Caco-2 (cell line): ENCODE measurements at regions not wholly inside any gene's neighbourhood (a gene's known extent, or its start where the extent isn't known, plus 50 kb on each side); places are given as distances from the start of the nearest gene placed in this dataset.

Source experiments
- BruUV-seq: library from RNA; stranded (reverse); fragments of 400-500 nt; replicated peaks from 2 replicates; lab custom pipeline; 2021; lab: Mats Ljungman, UMichigan
- CTCF ChIA-PET: fragments of 300-600 bp; sonication (Branson Sonifier 250); formaldehyde crosslinking; loops from one replicate; lab custom pipeline; 2022; ENCODE audit warnings: antibody characterized with exemption; lab: Charles Lee
- POLR2A ChIA-PET: fragments of 300-600 bp; sonication (Branson Sonifier 250); formaldehyde crosslinking; loops from one replicate; lab custom pipeline; 2022; ENCODE audit warnings: antibody characterized with exemption; lab: Charles Lee
- DNase-seq, 2 experiments: peaks; one replicate each; pipeline versions ENCODE4 v3.0.0 to v3.0.0-alpha.2; 2020 to 2022
- H3K27me3 ChIP-seq: replicated peaks from 2 replicates; pipeline ENCODE4 v1.6.0; 2011; ENCODE audit warnings: low read length; ENCODE audit not compliant: control insufficient read depth, insufficient read depth
- H3K36me3 ChIP-seq: 2 replicates; pipeline ENCODE4 v1.5.1; 2011; ENCODE audit warnings: low read length; ENCODE audit not compliant: control insufficient read depth, insufficient read depth
- H3K4me1 ChIP-seq: fragments of 250-450 bp; sonication (Bioruptor Pico); 2 replicates; pipeline ENCODE4 v1.5.1; 2020; ENCODE audit warnings: mild to moderate bottlenecking
- H3K4me3 ChIP-seq: 2 replicates; pipeline ENCODE4 v1.5.1; 2011; ENCODE audit warnings: low read depth, mild to moderate bottlenecking, control low read depth, low read length
- H3K9me3 ChIP-seq: fragments of 250-450 bp; sonication (Bioruptor Pico); 2 replicates; pipeline ENCODE4 v1.5.1; 2020; ENCODE audit warnings: mild to moderate bottlenecking, moderate library complexity
- H3K27ac Mint-ChIP-seq: one replicate; pipeline ENCODE4 v1.8.0; 2022; ENCODE audit warnings: mixed read lengths; ENCODE audit not compliant: unreplicated experiment
- H3K27me3 Mint-ChIP-seq: one replicate; pipeline ENCODE4 v1.8.0; 2022; ENCODE audit warnings: mixed read lengths; ENCODE audit not compliant: insufficient read depth, unreplicated experiment
- H3K36me3 Mint-ChIP-seq: one replicate; pipeline ENCODE4 v1.8.0; 2022; ENCODE audit warnings: mild to moderate bottlenecking, mixed read lengths; ENCODE audit not compliant: insufficient read depth, unreplicated experiment
- H3K4me1 Mint-ChIP-seq: one replicate; pipeline ENCODE4 v1.8.0; 2022; ENCODE audit warnings: low read depth, mixed read lengths; ENCODE audit not compliant: unreplicated experiment
- H3K4me3 Mint-ChIP-seq: one replicate; pipeline ENCODE4 v1.8.0; 2022; ENCODE audit warnings: mild to moderate bottlenecking, moderate library complexity, mixed read lengths; ENCODE audit not compliant: unreplicated experiment
- H3K9me3 Mint-ChIP-seq: one replicate; pipeline ENCODE4 v1.8.0; 2022; ENCODE audit warnings: mixed read lengths; ENCODE audit not compliant: unreplicated experiment
- CTCF ChIP-seq, 2 experiments: fragments of 200-600 bp in 1 of 2; IDR thresholded peaks; 1 replicate in 1 of 2; 2 replicates in 1 of 2; pipeline versions ENCODE4 v1.5.1 to v1.8.0; 2011 to 2022; ENCODE audit warnings: antibody characterized with exemption in 1 of 2, control low read depth in 1 of 2, inconsistent platforms in 1 of 2, low read depth in 1 of 2, low read length in 1 of 2, mild to moderate bottlenecking in 1 of 2, moderate library complexity in 1 of 2; ENCODE audit not compliant: insufficient read depth in 1 of 2, severe bottlenecking in 1 of 2, unreplicated experiment in 1 of 2
- intact Hi-C: fragments of 100-400 bp; cut with micrococcal nuclease; formaldehyde crosslinking; loops from one replicate; pipeline ENCODE4 v1.10.0; 2022; ENCODE audit not compliant: unreplicated experiment

- no peaks in the 10 kb centered on the region for H3K36me3 ChIP-seq
- no peak overlapping the region for H3K4me3 ChIP-seq
- Mint-ChIP-seq H3K36me3 (no peaks in the 10 kb centered on the region), H3K4me1 (peaks cover 26% of the 10 kb centered on the region), H3K4me3 (no peak overlapping the region), H3K27me3 (no peaks in the 10 kb centered on the region), H3K27ac (peak overlapping the region; percentile 22), H3K9me3 (no peaks in the 10 kb centered on the region)
- CTCF ChIA-PET = interaction anchor here (0.7 to 4.0 kb wide), 3 partner anchors 23 to 185 kb away, joined by 3 to 61 read pairs (median 4); partner anchors contain the start of gene RIPK4
- H3K27me3 ChIP-seq = no peaks in the 10 kb centered on the region
- DNase-seq = peak; percentile 68 to 74
- POLR2A ChIA-PET = no interaction called here
- peaks cover 41% of the 10 kb centered on the region for H3K4me1 ChIP-seq
- H3K9me3 ChIP-seq = no peaks in the 10 kb centered on the region
- BruUV-seq = no TSS peak
- TF ChIP-seq CTCF (IDR thresholded peaks at IDR 0.05; ENCODE audit: insufficient read depth in 1 of 2, low read depth in 1 of 2, low read length in 1 of 2, severe bottlenecking in 1 of 2, unreplicated experiment in 1 of 2) = peak; percentile 65 to 70
- intact Hi-C loops = loop anchor here (2.0 to 5.0 kb wide), 3 partner anchors 17 to 507 kb away; no protein-coding TSS in a partner anchor
Observed at GRCh38 chr21:41610042-41610839, 102.3 kb upstream of the TMPRSS2 start.

GRCh38 chr21:41606706-41607105 lies 98.7 kb upstream of the TMPRSS2 start:
- Histone ChIP-seq H3K36me3 (no peaks in the 10 kb centered on the region), H3K27me3 (no peaks in the 10 kb centered on the region), H3K9me3 (no peaks in the 10 kb centered on the region), H3K4me1 (peaks cover 44% of the 10 kb centered on the region), H3K4me3 (no peak overlapping the region)
- Mint-ChIP-seq H3K4me1 (peaks cover 33% of the 10 kb centered on the region), H3K4me3 (no peak overlapping the region), H3K9me3 (no peaks in the 10 kb centered on the region), H3K36me3 (no peaks in the 10 kb centered on the region), H3K27me3 (no peaks in the 10 kb centered on the region), H3K27ac (no peak overlapping the region)
- ChIA-PET POLR2A (interaction anchor here (0.6 kb wide), 1 partner anchor 172 kb away, joined by 3 read pairs; no protein-coding TSS in a partner anchor), CTCF (no interaction called here)
- BruUV-seq = no TSS peak
- TF ChIP-seq CTCF (IDR thresholded peaks at IDR 0.05; ENCODE audit: insufficient read depth in 1 of 2, low read depth in 1 of 2, low read length in 1 of 2, severe bottlenecking in 1 of 2, unreplicated experiment in 1 of 2) = no peak
- intact Hi-C loops = loop anchor here (5.0 kb wide), 1 partner anchor 79 kb away; no protein-coding TSS in a partner anchor
- DNase-seq = no peak

GRCh38 chr21:41605934-41606285 lies 98.0 kb upstream of the TMPRSS2 start:
- peaks cover 49% of the 10 kb centered on the region for H3K4me1 ChIP-seq
- no peaks in the 10 kb centered on the region for H3K9me3 ChIP-seq
- Mint-ChIP-seq H3K4me3 (no peak overlapping the region), H3K27me3 (no peaks in the 10 kb centered on the region), H3K9me3 (no peaks in the 10 kb centered on the region), H3K4me1 (peaks cover 33% of the 10 kb centered on the region), H3K36me3 (no peaks in the 10 kb centered on the region), H3K27ac (peak overlapping the region; percentile 17)
- ChIA-PET POLR2A (no interaction called here), CTCF (interaction anchor here (0.7 to 1.6 kb wide), 3 partner anchors 98 to 323 kb away, joined by 3 to 7 read pairs (median 4); partner anchors contain the start of gene TMPRSS2)
- H3K36me3 ChIP-seq = no peaks in the 10 kb centered on the region
- no peak for DNase-seq
- H3K4me3 ChIP-seq = no peak overlapping the region
- no peaks in the 10 kb centered on the region for H3K27me3 ChIP-seq
- intact Hi-C loops = loop anchor here (5.0 kb wide), 1 partner anchor 79 kb away; no protein-coding TSS in a partner anchor
- no peak for TF ChIP-seq CTCF (IDR thresholded peaks at IDR 0.05; ENCODE audit: insufficient read depth in 1 of 2, low read depth in 1 of 2, low read length in 1 of 2, severe bottlenecking in 1 of 2, unreplicated experiment in 1 of 2)
- no TSS peak for BruUV-seq
